ENCODE measurements at regions not wholly inside any gene's neighbourhood (a gene's known extent, or its start where the extent isn't known, plus 50 kb on each side); places are given as distances from the start of the nearest gene placed in this dataset.

DNA sequence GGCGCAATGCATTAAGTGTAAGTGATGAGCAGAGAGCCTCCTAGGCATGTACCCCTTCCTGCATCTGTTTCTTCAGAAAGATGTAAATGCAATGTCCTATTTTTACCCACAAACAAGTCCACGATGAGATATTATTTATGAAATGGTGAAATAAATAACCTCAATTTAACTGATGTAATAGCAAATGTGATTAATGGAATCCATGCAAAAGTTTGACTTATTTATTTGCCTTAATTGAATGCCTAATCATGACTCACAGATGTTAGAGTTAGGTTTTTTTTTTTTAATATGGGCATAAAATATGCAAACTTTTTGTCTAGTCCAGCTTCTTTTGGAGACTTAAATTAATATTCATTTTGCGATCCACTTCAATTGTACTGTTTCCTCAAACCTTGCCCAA is 67.7 kb upstream of the ITGA4 start:
- DNase-seq (ENCODE audit: low read depth) = no peak

DNA sequence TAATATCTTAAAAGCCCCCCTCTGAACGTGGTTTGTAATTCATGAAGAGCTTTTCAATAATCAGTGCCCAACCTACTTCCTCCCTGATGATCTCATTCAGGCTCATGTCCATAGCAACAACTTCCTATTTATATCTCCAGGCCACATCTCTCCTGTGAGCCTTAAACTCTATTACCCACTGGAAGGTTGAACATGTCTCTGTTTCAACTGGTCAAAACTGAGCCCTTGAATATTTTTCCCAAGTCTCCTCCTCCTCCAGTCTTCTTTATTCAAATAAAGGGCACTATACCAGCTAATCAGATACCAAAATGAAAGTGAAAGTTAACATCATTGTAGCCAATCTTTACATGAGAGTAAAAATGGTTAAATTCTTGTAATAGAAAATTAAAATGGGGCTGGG is 63.7 kb upstream of the ITGA4 start:
- no peak for DNase-seq (ENCODE audit: low read depth)

DNA sequence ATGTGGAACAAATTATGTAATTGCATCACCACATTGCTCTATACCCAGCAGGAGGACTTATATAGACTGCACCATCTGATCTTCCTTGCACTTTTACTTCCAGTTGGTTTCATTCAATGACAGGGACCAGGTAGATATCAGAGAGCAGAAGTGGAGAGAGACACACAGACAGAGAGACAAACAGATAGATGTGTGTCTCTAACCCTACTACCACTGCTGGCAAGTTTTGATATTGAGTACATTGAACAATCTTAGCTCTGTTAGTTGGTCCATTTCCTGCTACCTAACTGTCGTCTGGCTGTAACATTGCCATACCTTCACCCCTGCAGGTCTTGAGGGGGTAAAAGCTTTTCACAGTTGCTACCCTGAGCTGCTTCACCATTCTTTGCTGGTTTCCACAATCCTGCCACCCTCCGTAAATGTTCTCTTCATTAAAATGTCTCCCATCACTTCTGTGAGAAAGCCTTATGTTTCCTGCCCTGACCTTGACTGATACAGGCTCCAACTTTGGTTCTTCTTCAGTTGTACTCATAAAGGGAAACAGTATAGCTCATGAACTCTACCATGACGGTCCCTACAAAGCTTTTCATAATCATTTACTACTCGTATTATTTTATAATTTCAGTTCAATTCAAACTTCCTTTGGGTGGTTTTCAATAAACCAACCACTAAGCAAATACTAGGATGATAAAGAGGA is 62.3 kb upstream of the ITGA4 start:
- no peak for DNase-seq (ENCODE audit: low read depth)

DNA sequence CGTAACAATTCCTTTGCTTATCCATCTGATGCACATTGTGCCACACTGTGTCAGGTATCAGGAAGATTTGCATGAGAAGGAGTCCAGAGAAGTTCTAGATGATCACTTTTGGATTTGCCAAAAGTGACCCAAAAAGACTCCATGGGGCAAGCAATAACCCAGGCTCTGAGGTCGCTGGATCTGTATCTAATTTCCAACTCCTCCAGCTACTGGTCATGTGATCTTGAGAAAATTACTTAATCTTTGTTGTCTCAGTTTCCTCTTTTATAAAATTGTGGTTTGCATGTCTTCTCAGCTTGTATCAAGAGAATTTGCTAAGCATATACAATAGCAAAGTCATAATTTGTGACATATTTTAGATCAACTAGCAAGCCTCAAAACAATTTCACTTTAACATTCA is 61.3 kb upstream of the ITGA4 start:
- no peak for DNase-seq (ENCODE audit: low read depth)

DNA sequence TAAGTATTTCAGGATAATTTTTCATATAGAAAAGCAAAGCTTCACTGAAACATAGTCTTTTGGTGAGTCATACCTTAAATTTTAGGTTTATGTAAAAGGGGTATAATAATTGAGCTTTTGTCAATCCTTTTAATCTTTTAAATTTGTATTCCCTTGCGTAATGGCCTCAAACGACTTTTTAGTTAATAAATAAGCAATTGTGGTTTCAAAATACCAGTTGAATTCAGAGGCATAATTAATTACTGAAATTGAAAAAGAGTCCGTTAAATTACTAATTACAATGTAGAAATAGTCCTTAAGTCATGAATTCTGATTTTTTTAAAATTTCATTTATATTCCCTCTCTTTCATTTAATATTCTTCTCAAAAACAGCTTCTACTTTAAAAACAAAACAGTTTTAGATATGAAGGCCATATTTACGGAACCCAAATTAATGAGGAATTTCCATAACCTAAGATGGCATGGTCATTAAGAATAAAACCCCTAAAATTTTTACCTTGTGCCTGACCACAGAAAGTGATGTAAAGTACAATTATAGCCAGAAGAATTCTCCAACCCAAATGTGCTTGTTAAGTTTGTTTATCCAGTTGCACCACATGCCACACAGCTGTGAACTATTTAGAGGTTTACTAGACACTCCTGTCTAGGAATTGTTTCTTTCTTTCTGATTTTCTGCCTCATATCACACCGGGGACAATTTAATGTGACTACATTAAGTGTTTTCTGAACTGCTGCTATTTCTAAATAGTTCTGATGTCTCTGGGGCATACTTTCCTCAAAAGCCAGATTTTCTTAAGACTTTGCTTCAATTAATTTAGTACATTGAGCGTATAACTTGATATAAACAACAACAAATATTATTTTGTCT is 60.7 kb upstream of the ITGA4 start:
- DNase-seq (ENCODE audit: low read depth) = no peak

GRCh38 chr2:181397331-181397730 is 59.9 kb upstream of the ITGA4 start:
- no peak for DNase-seq (ENCODE audit: low read depth)

DNA sequence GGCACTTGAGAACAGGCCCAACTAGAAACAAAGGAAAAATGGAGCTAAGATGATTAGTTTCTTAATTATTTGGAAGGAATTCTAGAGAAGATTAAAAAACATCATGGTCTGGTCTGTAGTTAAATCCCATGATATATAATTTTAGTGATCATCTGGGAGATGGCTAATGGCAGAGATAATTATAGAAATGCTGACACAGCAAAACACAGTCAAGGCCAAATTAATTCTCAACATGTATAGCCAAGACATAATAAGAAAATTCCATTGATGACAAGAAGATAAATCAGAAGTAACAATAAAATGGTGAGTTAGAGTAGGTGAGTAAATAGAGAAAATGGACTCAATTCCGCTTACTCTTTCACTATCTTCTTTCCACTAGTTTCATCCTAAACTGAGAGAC is 59.2 kb upstream of the ITGA4 start:
- DNase-seq (ENCODE audit: low read depth) = no peak

DNA sequence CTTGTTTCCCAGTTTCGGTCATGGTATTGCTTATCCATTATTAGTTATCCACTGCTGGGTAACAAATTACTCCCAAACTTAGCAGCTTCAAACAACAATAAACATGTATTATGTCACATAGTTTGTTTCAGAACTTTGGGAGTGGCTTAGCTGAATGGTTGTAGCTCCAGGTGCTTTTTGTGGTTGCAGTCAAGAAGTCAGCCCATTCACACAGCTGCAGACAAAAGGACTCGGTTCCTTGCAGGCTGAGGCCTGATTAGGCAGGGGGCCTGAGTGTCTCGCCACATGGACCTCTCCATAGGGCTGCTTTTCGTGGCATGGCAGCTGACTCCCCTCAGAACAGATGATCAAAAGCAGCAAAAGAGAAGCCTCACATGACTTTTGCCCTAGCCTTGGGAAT is 58.2 kb upstream of the ITGA4 start:
- DNase-seq (ENCODE audit: low read depth) = no peak

- DNase-seq (ENCODE audit: low read depth) = no peak
Measured at GRCh38 chr2:181404472-181404871, 52.7 kb upstream of the ITGA4 start.

GRCh38 chr2:181407171-181407570 is 50.0 kb upstream of the ITGA4 start:
- no peak for DNase-seq (ENCODE audit: low read depth)

Measured in activated gamma-delta T cell treated with anti-CD3 and anti-CD28 coated beads, Interleukin-2, amount 50 U/mL, for 16 hours (primary cell).